GM23338 (cell line): ENCODE measurements at regions not wholly inside any gene's neighbourhood (a gene's known extent, or its start where the extent isn't known, plus 50 kb on each side); places are given as distances from the start of the nearest gene placed in this dataset.

Source experiments
- ATAC-seq: fragments of 200-7000 bp; cut with Tn5 transposase; 3 replicates; pipeline ENCODE4 v1.9.1; 2020
- DNase-seq: peaks from one replicate; pipeline ENCODE4 v3.0.0-alpha.2; 2015; ENCODE audit warnings: low spot score
- H2AFZ ChIP-seq: fragments of 200-600 bp; sonication (generic); 2 replicates; pipeline ENCODE4 v1.8.0; 2016; ENCODE audit warnings: antibody characterized with exemption, mild to moderate bottlenecking, moderate library complexity
- H3F3A ChIP-seq: fragments of 200-600 bp; sonication (generic); replicated peaks from 2 replicates; pipeline ENCODE4 v1.8.0; 2017; ENCODE audit warnings: antibody characterized with exemption, mixed run types, low read depth
- H3K27ac ChIP-seq: fragments of 200-600 bp; sonication (generic); 2 replicates; pipeline ENCODE4 v1.6.1; 2016; ENCODE audit warnings: low read depth
- H3K27me3 ChIP-seq: fragments of 200-600 bp; sonication (generic); 2 replicates; pipeline ENCODE4 v1.8.0; 2016; ENCODE audit warnings: mild to moderate bottlenecking, mixed run types, moderate library complexity; ENCODE audit not compliant: insufficient read depth
- H3K36me3 ChIP-seq: fragments of 200-600 bp; sonication (generic); 2 replicates; pipeline ENCODE4 v1.8.0; 2016; ENCODE audit warnings: mild to moderate bottlenecking; ENCODE audit not compliant: insufficient read depth
- H3K4me1 ChIP-seq: fragments of 200-600 bp; sonication (generic); 2 replicates; pipeline ENCODE4 v1.8.0; 2016; ENCODE audit warnings: mild to moderate bottlenecking, moderate library complexity; ENCODE audit not compliant: insufficient read depth
- H3K4me2 ChIP-seq: fragments of 200-600 bp; sonication (generic); 2 replicates; pipeline ENCODE4 v1.7.1; 2017; ENCODE audit warnings: mixed run types
- H3K4me3 ChIP-seq: fragments of 200-600 bp; sonication (generic); 2 replicates; pipeline ENCODE4 v1.6.1; 2016; ENCODE audit warnings: mixed run types
- H3K79me2 ChIP-seq: fragments of 200-600 bp; sonication (generic); replicated peaks from 2 replicates; pipeline ENCODE4 v1.8.0; 2017; ENCODE audit warnings: mild to moderate bottlenecking; ENCODE audit not compliant: insufficient read depth
- H3K9me2 ChIP-seq: fragments of 200-600 bp; sonication (generic); 2 replicates; pipeline ENCODE4 v1.8.0; 2017; ENCODE audit not compliant: insufficient read depth
- H4K20me1 ChIP-seq: fragments of 200-600 bp; sonication (generic); replicated peaks from 2 replicates; pipeline ENCODE4 v1.8.0; 2017; ENCODE audit warnings: mild to moderate bottlenecking; ENCODE audit not compliant: insufficient read depth
- H3K27ac Mint-ChIP-seq: 2 replicates; pipeline ENCODE4 v1.8.0; 2020; ENCODE audit warnings: inconsistent platforms, mild to moderate bottlenecking, moderate library complexity, mixed read lengths
- H3K27me3 Mint-ChIP-seq: 3 replicates; pipeline ENCODE4 v1.8.0; 2022; ENCODE audit warnings: low read depth, mild to moderate bottlenecking, moderate library complexity, mixed read lengths, inconsistent platforms; ENCODE audit not compliant: insufficient read depth, poor library complexity
- H3K36me3 Mint-ChIP-seq: 3 replicates; pipeline ENCODE4 v1.8.0; 2021; ENCODE audit warnings: low read depth, mild to moderate bottlenecking, inconsistent platforms, moderate library complexity, mixed read lengths
- H3K4me1 Mint-ChIP-seq: 3 replicates; pipeline ENCODE4 v1.8.0; 2020; ENCODE audit warnings: mild to moderate bottlenecking, inconsistent platforms, mixed read lengths
- H3K4me3 Mint-ChIP-seq: 3 replicates; pipeline ENCODE4 v1.8.0; 2021; ENCODE audit warnings: moderate library complexity, mild to moderate bottlenecking, inconsistent platforms, mixed read lengths
- H3K9me3 Mint-ChIP-seq: 3 replicates; pipeline ENCODE4 v1.8.0; 2020; ENCODE audit warnings: moderate library complexity, mild to moderate bottlenecking, inconsistent platforms, mixed read lengths
- CREB1 ChIP-seq: fragments of 250-450 bp; sonication (Bioruptor Pico); IDR thresholded peaks from 2 replicates; pipeline ENCODE4 v1.5.0; 2020; ENCODE audit warnings: low read depth, mild to moderate bottlenecking, moderate library complexity
- EZH2 ChIP-seq: fragments of 200-600 bp; sonication (generic); IDR thresholded peaks from one replicate; pipeline ENCODE4 v1.8.0; 2017; ENCODE audit warnings: antibody characterized with exemption, mild to moderate bottlenecking, low read depth; ENCODE audit not compliant: unreplicated experiment
- EZH2phosphoT487 ChIP-seq: fragments of 200-600 bp; sonication (generic); IDR thresholded peaks from one replicate; pipeline ENCODE4 v1.8.1; 2018; ENCODE audit warnings: antibody characterized with exemption; ENCODE audit not compliant: unreplicated experiment
- JUNB ChIP-seq: IDR thresholded peaks from one replicate; pipeline ENCODE4 v1.6.1; 2016; ENCODE audit warnings: antibody characterized with exemption; ENCODE audit not compliant: unreplicated experiment
- NANOG ChIP-seq: IDR thresholded peaks from 2 replicates; pipeline ENCODE4 v1.6.1; 2016; ENCODE audit warnings: antibody characterized with exemption, borderline replicate concordance
- POLR2AphosphoS5 ChIP-seq: IDR thresholded peaks from 2 replicates; pipeline ENCODE4 v1.6.1; 2016; ENCODE audit warnings: antibody characterized with exemption, low read depth
- STAT1 ChIP-seq: IDR thresholded peaks from one replicate; pipeline ENCODE4 v1.6.1; 2016; ENCODE audit warnings: antibody characterized with exemption; ENCODE audit not compliant: unreplicated experiment
- ZNF114 ChIP-seq: fragments of 250-450 bp; sonication (Bioruptor Pico); IDR thresholded peaks from 2 replicates; pipeline ENCODE4 v1.5.0; 2020; ENCODE audit warnings: mild to moderate bottlenecking, moderate library complexity
- ZNF331 ChIP-seq: fragments of 250-450 bp; sonication (Bioruptor Pico); IDR thresholded peaks from 2 replicates; pipeline ENCODE4 v1.5.0; 2020; ENCODE audit warnings: low read depth, mild to moderate bottlenecking, moderate library complexity
- TF ChIP-seq, protein P1 (sequence below): fragments of 250-450 bp; sonication (Bioruptor Pico); IDR thresholded peaks from 2 replicates; pipeline ENCODE4 v1.5.0; 2020; ENCODE audit warnings: mild to moderate bottlenecking, moderate library complexity
- TF ChIP-seq, protein P2 (sequence below): IDR thresholded peaks from 2 replicates; pipeline ENCODE4 v1.6.1; 2016; ENCODE audit warnings: antibody characterized with exemption
- TF ChIP-seq, protein P3 (sequence below), 2 experiments: fragments of 200-600 bp in 1 of 2; sonication (generic) in 1 of 2; conservative IDR thresholded peaks; 2 replicates each; pipeline versions ENCODE4 v1.5.1 to v1.6.1; 2016 to 2017; ENCODE audit warnings: antibody characterized with exemption in 2 of 2, low read depth in 2 of 2, mild to moderate bottlenecking in 2 of 2, moderate library complexity in 1 of 2
- TF ChIP-seq, protein P4 (sequence below): IDR thresholded peaks from one replicate; pipeline ENCODE4 v1.6.1; 2018; ENCODE audit warnings: antibody characterized with exemption; ENCODE audit not compliant: unreplicated experiment

DNA sequence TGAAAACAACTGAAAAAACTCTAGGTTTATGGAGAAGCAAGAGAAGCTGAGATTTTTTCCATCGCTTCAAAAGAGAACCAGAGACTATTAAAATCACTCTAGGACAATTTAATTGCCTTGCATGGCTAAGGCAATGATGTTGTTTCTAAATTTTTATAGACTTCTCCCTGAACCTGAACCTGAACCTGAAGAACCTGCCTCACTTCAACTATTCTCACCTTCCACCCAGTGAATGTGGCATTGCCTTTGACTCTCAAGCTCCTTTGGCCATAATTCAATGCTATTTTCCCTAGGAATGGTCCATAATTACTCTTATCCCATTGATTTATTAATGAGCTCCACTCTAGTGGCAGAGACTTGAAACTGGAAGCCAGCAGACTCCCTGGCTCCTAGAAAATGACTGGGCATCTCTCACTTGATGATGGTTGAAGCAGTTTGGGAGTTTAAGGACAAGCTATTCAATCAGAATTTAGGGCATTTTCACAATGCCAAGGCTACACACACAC, 303.8 kb upstream of the UBE2E3 start:
- ATAC-seq, result no peak
- peak overlapping the region; percentile 5; the same call in 1 of the 2 replicates for H3K27ac Mint-ChIP-seq
- Histone ChIP-seq H3K4me1 (peaks cover 20% of the 10 kb centered on the region), H3K27ac (no peak overlapping the region), H3K36me3 (no peaks in the 10 kb centered on the region), H3K4me2 (no peak overlapping the region), H3K4me3 (no peak overlapping the region), H4K20me1 (no peaks in the 10 kb centered on the region), H3K79me2 (no peaks in the 10 kb centered on the region), H2AFZ (no peak overlapping the region), H3K9me2 (no peaks in the 10 kb centered on the region), H3F3A (no peaks in the 10 kb centered on the region), H3K27me3 (no peaks in the 10 kb centered on the region)
- H3K27me3 Mint-ChIP-seq, result peaks cover 2% of the 10 kb centered on the region
- no peak for DNase-seq
- no peak overlapping the region for H3K4me3 Mint-ChIP-seq
- H3K9me3 Mint-ChIP-seq, result no peaks in the 10 kb centered on the region
- H3K36me3 Mint-ChIP-seq, result no peaks in the 10 kb centered on the region
- no peak for TF ChIP-seq NANOG
- TF ChIP-seq EZH2, result no peak
- TF ChIP-seq ZNF114 (CRISPR knock-in tag), result no peak
- TF ChIP-seq, protein P1, sequence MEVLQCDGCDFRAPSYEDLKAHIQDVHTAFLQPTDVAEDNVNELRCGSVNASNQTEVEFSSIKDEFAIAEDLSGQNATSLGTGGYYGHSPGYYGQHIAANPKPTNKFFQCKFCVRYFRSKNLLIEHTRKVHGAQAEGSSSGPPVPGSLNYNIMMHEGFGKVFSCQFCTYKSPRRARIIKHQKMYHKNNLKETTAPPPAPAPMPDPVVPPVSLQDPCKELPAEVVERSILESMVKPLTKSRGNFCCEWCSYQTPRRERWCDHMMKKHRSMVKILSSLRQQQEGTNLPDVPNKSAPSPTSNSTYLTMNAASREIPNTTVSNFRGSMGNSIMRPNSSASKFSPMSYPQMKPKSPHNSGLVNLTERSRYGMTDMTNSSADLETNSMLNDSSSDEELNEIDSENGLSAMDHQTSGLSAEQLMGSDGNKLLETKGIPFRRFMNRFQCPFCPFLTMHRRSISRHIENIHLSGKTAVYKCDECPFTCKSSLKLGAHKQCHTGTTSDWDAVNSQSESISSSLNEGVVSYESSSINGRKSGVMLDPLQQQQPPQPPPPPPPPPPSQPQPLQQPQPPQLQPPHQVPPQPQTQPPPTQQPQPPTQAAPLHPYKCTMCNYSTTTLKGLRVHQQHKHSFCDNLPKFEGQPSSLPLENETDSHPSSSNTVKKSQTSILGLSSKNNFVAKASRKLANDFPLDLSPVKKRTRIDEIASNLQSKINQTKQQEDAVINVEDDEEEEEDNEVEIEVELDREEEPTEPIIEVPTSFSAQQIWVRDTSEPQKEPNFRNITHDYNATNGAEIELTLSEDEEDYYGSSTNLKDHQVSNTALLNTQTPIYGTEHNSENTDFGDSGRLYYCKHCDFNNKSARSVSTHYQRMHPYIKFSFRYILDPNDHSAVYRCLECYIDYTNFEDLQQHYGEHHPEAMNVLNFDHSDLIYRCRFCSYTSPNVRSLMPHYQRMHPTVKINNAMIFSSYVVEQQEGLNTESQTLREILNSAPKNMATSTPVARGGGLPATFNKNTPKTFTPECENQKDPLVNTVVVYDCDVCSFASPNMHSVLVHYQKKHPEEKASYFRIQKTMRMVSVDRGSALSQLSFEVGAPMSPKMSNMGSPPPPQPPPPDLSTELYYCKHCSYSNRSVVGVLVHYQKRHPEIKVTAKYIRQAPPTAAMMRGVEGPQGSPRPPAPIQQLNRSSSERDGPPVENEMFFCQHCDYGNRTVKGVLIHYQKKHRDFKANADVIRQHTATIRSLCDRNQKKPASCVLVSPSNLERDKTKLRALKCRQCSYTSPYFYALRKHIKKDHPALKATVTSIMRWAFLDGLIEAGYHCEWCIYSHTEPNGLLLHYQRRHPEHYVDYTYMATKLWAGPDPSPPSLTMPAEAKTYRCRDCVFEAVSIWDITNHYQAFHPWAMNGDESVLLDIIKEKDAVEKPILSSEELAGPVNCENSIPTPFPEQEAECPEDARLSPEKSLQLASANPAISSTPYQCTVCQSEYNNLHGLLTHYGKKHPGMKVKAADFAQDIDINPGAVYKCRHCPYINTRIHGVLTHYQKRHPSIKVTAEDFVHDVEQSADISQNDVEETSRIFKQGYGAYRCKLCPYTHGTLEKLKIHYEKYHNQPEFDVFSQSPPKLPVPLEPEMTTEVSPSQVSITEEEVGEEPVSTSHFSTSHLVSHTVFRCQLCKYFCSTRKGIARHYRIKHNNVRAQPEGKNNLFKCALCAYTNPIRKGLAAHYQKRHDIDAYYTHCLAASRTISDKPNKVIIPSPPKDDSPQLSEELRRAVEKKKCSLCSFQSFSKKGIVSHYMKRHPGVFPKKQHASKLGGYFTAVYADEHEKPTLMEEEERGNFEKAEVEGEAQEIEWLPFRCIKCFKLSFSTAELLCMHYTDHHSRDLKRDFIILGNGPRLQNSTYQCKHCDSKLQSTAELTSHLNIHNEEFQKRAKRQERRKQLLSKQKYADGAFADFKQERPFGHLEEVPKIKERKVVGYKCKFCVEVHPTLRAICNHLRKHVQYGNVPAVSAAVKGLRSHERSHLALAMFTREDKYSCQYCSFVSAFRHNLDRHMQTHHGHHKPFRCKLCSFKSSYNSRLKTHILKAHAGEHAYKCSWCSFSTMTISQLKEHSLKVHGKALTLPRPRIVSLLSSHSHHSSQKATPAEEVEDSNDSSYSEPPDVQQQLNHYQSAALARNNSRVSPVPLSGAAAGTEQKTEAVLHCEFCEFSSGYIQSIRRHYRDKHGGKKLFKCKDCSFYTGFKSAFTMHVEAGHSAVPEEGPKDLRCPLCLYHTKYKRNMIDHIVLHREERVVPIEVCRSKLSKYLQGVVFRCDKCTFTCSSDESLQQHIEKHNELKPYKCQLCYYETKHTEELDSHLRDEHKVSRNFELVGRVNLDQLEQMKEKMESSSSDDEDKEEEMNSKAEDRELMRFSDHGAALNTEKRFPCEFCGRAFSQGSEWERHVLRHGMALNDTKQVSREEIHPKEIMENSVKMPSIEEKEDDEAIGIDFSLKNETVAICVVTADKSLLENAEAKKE (CRISPR knock-in tag), result no peak
- TF ChIP-seq, protein P2, sequence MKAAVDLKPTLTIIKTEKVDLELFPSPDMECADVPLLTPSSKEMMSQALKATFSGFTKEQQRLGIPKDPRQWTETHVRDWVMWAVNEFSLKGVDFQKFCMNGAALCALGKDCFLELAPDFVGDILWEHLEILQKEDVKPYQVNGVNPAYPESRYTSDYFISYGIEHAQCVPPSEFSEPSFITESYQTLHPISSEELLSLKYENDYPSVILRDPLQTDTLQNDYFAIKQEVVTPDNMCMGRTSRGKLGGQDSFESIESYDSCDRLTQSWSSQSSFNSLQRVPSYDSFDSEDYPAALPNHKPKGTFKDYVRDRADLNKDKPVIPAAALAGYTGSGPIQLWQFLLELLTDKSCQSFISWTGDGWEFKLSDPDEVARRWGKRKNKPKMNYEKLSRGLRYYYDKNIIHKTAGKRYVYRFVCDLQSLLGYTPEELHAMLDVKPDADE, result no peak
- TF ChIP-seq CREB1 (CRISPR knock-in tag), result no peak
- no peak for TF ChIP-seq POLR2AphosphoS5
- TF ChIP-seq EZH2phosphoT487, result no peak
- TF ChIP-seq, protein P3, sequence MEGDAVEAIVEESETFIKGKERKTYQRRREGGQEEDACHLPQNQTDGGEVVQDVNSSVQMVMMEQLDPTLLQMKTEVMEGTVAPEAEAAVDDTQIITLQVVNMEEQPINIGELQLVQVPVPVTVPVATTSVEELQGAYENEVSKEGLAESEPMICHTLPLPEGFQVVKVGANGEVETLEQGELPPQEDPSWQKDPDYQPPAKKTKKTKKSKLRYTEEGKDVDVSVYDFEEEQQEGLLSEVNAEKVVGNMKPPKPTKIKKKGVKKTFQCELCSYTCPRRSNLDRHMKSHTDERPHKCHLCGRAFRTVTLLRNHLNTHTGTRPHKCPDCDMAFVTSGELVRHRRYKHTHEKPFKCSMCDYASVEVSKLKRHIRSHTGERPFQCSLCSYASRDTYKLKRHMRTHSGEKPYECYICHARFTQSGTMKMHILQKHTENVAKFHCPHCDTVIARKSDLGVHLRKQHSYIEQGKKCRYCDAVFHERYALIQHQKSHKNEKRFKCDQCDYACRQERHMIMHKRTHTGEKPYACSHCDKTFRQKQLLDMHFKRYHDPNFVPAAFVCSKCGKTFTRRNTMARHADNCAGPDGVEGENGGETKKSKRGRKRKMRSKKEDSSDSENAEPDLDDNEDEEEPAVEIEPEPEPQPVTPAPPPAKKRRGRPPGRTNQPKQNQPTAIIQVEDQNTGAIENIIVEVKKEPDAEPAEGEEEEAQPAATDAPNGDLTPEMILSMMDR (conservative IDR thresholded peaks at IDR 0.05; ENCODE audit: low read depth in 2 of 2), result no peak
- no peak for TF ChIP-seq ZNF331
- TF ChIP-seq STAT1, result no peak
- no peak for TF ChIP-seq JUNB
- TF ChIP-seq, protein P4, sequence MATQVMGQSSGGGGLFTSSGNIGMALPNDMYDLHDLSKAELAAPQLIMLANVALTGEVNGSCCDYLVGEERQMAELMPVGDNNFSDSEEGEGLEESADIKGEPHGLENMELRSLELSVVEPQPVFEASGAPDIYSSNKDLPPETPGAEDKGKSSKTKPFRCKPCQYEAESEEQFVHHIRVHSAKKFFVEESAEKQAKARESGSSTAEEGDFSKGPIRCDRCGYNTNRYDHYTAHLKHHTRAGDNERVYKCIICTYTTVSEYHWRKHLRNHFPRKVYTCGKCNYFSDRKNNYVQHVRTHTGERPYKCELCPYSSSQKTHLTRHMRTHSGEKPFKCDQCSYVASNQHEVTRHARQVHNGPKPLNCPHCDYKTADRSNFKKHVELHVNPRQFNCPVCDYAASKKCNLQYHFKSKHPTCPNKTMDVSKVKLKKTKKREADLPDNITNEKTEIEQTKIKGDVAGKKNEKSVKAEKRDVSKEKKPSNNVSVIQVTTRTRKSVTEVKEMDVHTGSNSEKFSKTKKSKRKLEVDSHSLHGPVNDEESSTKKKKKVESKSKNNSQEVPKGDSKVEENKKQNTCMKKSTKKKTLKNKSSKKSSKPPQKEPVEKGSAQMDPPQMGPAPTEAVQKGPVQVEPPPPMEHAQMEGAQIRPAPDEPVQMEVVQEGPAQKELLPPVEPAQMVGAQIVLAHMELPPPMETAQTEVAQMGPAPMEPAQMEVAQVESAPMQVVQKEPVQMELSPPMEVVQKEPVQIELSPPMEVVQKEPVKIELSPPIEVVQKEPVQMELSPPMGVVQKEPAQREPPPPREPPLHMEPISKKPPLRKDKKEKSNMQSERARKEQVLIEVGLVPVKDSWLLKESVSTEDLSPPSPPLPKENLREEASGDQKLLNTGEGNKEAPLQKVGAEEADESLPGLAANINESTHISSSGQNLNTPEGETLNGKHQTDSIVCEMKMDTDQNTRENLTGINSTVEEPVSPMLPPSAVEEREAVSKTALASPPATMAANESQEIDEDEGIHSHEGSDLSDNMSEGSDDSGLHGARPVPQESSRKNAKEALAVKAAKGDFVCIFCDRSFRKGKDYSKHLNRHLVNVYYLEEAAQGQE, result no peak
- peaks cover 37% of the 10 kb centered on the region for H3K4me1 Mint-ChIP-seq
